ENCODE measurements at regions not wholly inside any gene's neighbourhood (a gene's known extent, or its start where the extent isn't known, plus 50 kb on each side); places are given as distances from the start of the nearest gene placed in this dataset.

DNA sequence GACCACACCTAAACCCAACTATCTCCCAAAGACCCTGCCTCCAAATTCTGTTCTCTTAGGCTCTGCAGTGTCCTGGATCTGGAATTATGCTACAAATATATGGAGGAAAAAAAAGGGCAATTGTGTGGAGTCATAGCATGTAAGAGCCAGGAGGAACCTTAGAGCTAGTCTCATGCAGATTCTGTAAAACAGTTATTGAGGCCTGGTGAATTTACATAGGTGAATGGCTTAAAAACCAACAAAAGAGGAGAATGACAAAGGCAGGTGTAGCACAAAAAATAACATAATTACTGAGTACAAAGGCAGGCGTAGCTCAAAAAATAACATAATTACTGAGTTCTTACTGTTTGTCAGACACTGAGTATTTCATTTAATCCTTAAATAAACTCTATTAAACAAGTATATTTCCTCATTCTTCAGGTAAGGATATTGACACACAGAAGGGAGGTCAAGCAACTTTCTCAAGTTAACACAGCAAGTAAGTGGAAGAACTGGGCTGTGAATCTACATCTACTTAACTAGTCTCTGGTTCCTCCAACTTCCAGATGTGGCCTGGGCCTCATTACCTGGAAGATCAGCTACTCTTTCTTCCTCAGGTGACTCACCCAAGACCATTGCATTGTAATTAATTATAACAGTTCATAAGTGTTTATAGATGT lies 938.9 kb upstream of the TENM4 start:
- H3K36me3 ChIP-seq: no peaks in the 10 kb centered on the region
- intact Hi-C loops (cut with DNase I; ENCODE audit: low total_unique reads): no loop called here
- in situ Hi-C loops (cut with MboI; ENCODE audit: low sequenced_read_pairs in 4 of 4): no loop called here

DNA sequence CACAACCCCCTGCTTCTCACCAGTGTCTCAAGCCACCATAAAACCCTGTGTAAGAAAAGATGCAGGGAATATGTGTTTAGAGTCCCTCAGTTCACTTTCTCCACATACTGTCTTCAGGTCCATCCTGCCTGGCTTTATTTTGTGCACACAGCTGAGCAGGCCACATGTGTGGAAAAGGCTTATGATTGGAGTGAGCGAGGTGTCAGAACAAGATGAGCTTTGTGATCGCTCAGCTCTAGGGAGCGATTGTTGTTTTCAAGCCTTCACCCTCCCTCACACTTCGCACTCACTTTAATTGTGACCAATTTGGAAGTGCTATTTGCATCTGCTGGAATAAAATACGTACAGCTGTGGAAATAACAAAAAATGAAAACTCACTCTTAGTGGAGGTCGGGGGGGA lies 931.1 kb upstream of the TENM4 start:
- DNase-seq (no peak), ATAC-seq (no peak)
- Histone ChIP-seq H3K4me1 (no peaks in the 10 kb centered on the region), H3K27ac (no peak overlapping the region), H3K4me3 (no peak overlapping the region), H3K36me3 (no peaks in the 10 kb centered on the region), H3K27me3 (no peaks in the 10 kb centered on the region), H3K9me3 (no peaks in the 10 kb centered on the region)
- intact Hi-C loops (cut with DNase I; ENCODE audit: low total_unique reads): no loop called here
- TF ChIP-seq, protein P1, sequence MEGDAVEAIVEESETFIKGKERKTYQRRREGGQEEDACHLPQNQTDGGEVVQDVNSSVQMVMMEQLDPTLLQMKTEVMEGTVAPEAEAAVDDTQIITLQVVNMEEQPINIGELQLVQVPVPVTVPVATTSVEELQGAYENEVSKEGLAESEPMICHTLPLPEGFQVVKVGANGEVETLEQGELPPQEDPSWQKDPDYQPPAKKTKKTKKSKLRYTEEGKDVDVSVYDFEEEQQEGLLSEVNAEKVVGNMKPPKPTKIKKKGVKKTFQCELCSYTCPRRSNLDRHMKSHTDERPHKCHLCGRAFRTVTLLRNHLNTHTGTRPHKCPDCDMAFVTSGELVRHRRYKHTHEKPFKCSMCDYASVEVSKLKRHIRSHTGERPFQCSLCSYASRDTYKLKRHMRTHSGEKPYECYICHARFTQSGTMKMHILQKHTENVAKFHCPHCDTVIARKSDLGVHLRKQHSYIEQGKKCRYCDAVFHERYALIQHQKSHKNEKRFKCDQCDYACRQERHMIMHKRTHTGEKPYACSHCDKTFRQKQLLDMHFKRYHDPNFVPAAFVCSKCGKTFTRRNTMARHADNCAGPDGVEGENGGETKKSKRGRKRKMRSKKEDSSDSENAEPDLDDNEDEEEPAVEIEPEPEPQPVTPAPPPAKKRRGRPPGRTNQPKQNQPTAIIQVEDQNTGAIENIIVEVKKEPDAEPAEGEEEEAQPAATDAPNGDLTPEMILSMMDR (IDR thresholded peaks at IDR 0.05 in 4 of 5, conservative IDR thresholded peaks at IDR 0.05 in 1 of 5): no peak
- TF ChIP-seq POLR2A (IDR thresholded peaks at IDR 0.05): no peak
- in situ Hi-C loops (cut with MboI; ENCODE audit: low sequenced_read_pairs in 4 of 4): no loop called here

More for the DNA sequence above, 938.9 kb upstream of the TENM4 start:
- ATAC-seq (no peak), DNase-seq (no peak)
- Histone ChIP-seq H3K4me1 (no peaks in the 10 kb centered on the region), H3K27me3 (no peaks in the 10 kb centered on the region), H3K9me3 (no peaks in the 10 kb centered on the region), H3K27ac (no peak overlapping the region), H3K4me3 (no peak overlapping the region)
- TF ChIP-seq, protein P1 (IDR thresholded peaks at IDR 0.05 in 4 of 5, conservative IDR thresholded peaks at IDR 0.05 in 1 of 5): no peak
- no peak for TF ChIP-seq POLR2A (IDR thresholded peaks at IDR 0.05)

DNA sequence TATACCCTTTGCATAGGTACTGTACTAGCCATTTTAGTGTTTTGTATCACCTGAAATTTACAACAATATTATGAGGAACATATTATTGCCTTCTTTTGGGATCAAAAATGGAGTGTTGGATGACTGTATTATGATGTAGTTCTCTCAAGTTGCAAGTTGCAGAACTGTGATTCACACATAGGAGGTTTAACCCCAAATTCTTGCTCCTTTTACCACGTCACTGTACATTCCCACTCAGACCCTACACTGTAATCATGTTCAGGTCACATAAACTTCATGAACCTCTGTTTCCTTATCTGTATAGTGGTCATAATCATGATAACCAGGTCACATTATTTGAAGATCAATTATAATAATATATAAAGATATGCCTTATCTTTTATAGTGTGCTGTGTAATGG lies 925.1 kb upstream of the TENM4 start:
- in situ Hi-C loops (cut with MboI; ENCODE audit: low sequenced_read_pairs in 4 of 4): no loop called here
- ATAC-seq (no peak), DNase-seq (no peak)

DNA sequence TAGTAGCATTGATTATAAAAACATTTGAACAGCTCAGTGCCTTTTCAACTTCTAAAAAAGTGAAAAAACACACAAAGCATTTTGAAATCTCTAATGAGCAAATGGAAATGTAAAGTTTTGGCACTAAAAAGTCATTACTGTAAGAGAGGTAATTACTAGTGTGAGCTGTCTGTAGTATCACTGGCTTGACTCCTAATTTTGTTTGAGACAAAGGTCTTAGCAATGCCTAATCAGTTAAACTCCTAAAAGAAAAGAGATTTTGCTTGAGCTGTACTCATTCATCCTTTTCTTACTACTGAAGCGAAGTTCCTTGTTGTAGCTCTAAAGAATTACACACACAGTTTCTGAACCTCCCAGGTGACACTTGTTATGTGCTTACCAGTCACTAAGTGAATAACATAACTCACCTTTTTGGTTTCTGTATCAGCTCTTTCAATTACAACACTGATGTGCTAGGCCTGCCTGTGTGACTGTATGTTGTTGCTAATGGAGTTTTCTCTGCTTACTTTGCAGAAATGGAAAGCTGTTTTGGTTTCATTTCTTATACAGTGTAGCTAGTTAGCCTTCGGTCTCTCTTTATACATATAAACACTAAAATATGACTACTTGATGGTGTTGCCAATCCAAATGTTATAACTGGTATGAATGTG lies 924.4 kb upstream of the TENM4 start:
- intact Hi-C loops (cut with DNase I; ENCODE audit: low total_unique reads) (no loop called here), in situ Hi-C loops (cut with MboI; ENCODE audit: low sequenced_read_pairs in 4 of 4) (no loop called here)
- Histone ChIP-seq H3K9me3 (no peaks in the 10 kb centered on the region), H3K27ac (no peak overlapping the region), H3K4me1 (no peaks in the 10 kb centered on the region), H3K36me3 (no peaks in the 10 kb centered on the region), H3K27me3 (no peaks in the 10 kb centered on the region), H3K4me3 (no peak overlapping the region)
- ATAC-seq: no peak
- TF ChIP-seq, protein P1 (IDR thresholded peaks at IDR 0.05 in 4 of 5, conservative IDR thresholded peaks at IDR 0.05 in 1 of 5): no peak
- no peak for TF ChIP-seq POLR2A (IDR thresholded peaks at IDR 0.05)
- no peak for DNase-seq

More for the DNA sequence above, 925.1 kb upstream of the TENM4 start:
- no peak for TF ChIP-seq POLR2A (IDR thresholded peaks at IDR 0.05)
- TF ChIP-seq, protein P1 (IDR thresholded peaks at IDR 0.05 in 4 of 5, conservative IDR thresholded peaks at IDR 0.05 in 1 of 5): no peak
- H3K4me1 ChIP-seq: no peaks in the 10 kb centered on the region
- no peaks in the 10 kb centered on the region for H3K9me3 ChIP-seq
- H3K27ac ChIP-seq: no peak overlapping the region
- H3K36me3 ChIP-seq: no peaks in the 10 kb centered on the region
- intact Hi-C loops (cut with DNase I; ENCODE audit: low total_unique reads): no loop called here
- H3K27me3 ChIP-seq: no peaks in the 10 kb centered on the region
- H3K4me3 ChIP-seq: no peak overlapping the region

Measured in gastrocnemius medialis (tissue), 4 donors.